GM12872 (cell line): ENCODE measurements at regions not wholly inside any gene's neighbourhood (a gene's known extent, or its start where the extent isn't known, plus 50 kb on each side); places are given as distances from the start of the nearest gene placed in this dataset.

Experiments used
- CTCF ChIP-seq: IDR thresholded peaks from 3 replicates; pipeline ENCODE4 v1.5.1; 2011; ENCODE audit warnings: low read depth, mild to moderate bottlenecking, low read length, moderate library complexity; ENCODE audit not compliant: insufficient read depth

GRCh38 chr2:195027947-195028346, 629.1 kb upstream of the SLC39A10 start:
- no peak for TF ChIP-seq CTCF

DNA sequence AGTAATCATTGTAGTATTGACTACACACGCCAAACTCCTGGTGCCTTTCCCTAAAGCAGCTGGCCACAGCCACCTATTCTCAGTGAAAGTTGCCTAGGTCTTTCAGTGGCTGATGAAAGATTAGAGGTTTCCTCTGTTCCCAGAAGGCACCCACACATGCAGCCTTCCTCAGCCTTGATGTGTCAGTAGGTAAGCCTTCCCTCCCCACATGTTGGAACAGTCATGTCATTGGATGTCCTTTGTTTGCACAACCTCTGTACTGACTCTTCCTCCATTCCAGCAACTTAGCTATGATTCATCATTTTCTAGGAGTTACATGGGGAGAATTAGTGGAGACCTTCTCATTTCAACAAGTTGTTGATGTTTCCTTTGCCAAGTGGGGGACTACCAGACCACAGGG, 630.8 kb upstream of the SLC39A10 start:
- TF ChIP-seq CTCF, result no peak

DNA sequence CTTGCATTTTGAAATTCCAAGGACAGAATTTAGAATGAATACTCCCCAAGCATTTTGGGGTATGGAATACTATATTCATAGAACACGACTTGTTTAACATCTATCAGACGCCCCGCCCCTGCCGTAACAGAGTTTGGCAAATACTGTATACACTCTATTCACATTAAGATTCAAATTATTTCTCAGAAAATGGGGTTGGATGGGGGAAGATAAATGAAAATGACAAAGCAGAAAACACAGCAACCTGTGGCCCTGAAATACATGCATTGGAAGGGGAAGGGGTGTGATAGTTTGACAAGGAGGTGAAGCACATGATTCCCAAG, 634.6 kb upstream of the SLC39A10 start:
- no peak for TF ChIP-seq CTCF

DNA sequence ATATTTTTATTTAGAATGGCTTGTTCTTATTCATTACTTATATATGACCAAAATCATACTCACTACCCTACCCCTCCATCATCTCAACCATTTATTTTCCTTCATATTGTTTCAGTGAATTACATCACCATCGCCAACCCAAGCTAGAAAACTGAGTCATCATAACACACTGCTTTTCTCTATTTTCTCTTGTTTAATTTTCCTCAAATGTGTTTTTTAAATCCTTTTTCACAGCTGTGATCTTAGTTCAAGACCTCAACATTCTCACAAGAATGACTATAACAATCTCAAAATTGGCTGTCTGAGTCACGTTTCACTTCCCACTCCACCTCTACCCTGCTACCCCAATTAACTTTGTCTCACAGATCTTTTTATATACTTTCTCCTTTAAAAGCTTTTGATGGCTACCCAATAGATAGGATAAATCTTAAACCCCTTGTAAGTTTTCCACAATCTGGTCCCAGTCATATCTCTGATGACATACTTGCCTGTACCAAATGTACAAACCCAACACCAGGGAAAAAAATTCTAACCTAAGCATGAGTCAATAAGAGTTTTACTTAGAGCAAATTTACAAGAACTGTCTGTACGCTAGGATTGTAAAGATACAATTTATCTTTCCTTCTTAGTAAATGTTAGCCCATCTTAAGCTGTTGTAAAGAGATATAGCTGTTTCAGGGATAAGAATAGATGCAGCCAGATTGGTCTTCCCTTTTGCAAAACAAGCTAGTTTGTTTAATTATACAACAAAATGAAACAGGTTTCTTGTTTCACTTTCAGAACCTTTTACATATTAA, 635.1 kb upstream of the SLC39A10 start:
- TF ChIP-seq CTCF, result no peak

- no peak for TF ChIP-seq CTCF
Observed at GRCh38 chr2:195018462-195018861, 638.6 kb upstream of the SLC39A10 start.

GRCh38 chr2:195017890-195018289, 639.1 kb upstream of the SLC39A10 start:
- TF ChIP-seq CTCF, result no peak

GRCh38 chr2:195016841-195017240, 640.2 kb upstream of the SLC39A10 start:
- TF ChIP-seq CTCF, result no peak
